H9 (cell line): ENCODE measurements at regions not wholly inside any gene's neighbourhood (a gene's known extent, or its start where the extent isn't known, plus 50 kb on each side); places are given as distances from the start of the nearest gene placed in this dataset.

Experiments used
- DNase-seq: peaks from one replicate; pipeline ENCODE4 v3.0.0-alpha.2; 2017
- H2AFZ ChIP-seq: one replicate; pipeline ENCODE4 v1.6.1; 2013; ENCODE audit warnings: mild to moderate bottlenecking, low read length, control low read depth, moderate library complexity
- H2AK5ac ChIP-seq: 2 replicates; pipeline ENCODE4 v1.6.1; 2013; ENCODE audit warnings: low read length, control low read depth, mixed read lengths; ENCODE audit not compliant: insufficient read length
- H2BK120ac ChIP-seq: one replicate; pipeline ENCODE4 v1.6.1; 2013; ENCODE audit warnings: low read depth, mild to moderate bottlenecking, low read length, control low read depth, inconsistent platforms; ENCODE audit not compliant: poor library complexity, severe bottlenecking
- H2BK12ac ChIP-seq: 2 replicates; pipeline ENCODE4 v1.6.1; 2013; ENCODE audit warnings: low read length, control low read depth, mixed read lengths, low read depth; ENCODE audit not compliant: insufficient read length
- H2BK15ac ChIP-seq: 2 replicates; pipeline ENCODE4 v1.6.1; 2013; ENCODE audit warnings: low read depth, low read length, control low read depth
- H2BK20ac ChIP-seq: one replicate; pipeline ENCODE4 v1.6.1; 2013; ENCODE audit warnings: low read depth, mild to moderate bottlenecking, low read length, control low read depth, inconsistent platforms; ENCODE audit not compliant: poor library complexity, severe bottlenecking
- H2BK5ac ChIP-seq: 2 replicates; pipeline ENCODE4 v1.6.1; 2013; ENCODE audit warnings: low read length, control low read depth, mixed read lengths; ENCODE audit not compliant: insufficient read length
- H3K14ac ChIP-seq: 2 replicates; pipeline ENCODE4 v1.6.1; 2013; ENCODE audit warnings: low read length, control low read depth; ENCODE audit not compliant: insufficient read depth
- H3K18ac ChIP-seq: 2 replicates; pipeline ENCODE4 v1.6.1; 2013; ENCODE audit warnings: low read depth, mild to moderate bottlenecking, mixed read lengths, low read length, control low read depth; ENCODE audit not compliant: insufficient read length
- H3K23ac ChIP-seq: 2 replicates; pipeline ENCODE4 v1.6.1; 2013; ENCODE audit warnings: low read length, control low read depth, mixed read lengths, low read depth; ENCODE audit not compliant: insufficient read length
- H3K23me2 ChIP-seq: 2 replicates; pipeline ENCODE4 v1.6.1; 2013; ENCODE audit warnings: low read depth, mild to moderate bottlenecking, mixed read lengths, low read length, control low read depth; ENCODE audit not compliant: insufficient read length, poor library complexity, severe bottlenecking
- H3K27ac ChIP-seq: 2 replicates; pipeline ENCODE4 v1.5.1; 2013; ENCODE audit warnings: low read length, control low read depth, mixed read lengths, low read depth; ENCODE audit not compliant: insufficient read length
- H3K27me3 ChIP-seq: 2 replicates; pipeline ENCODE4 v1.6.1; 2013; ENCODE audit warnings: low read length, control low read depth, inconsistent platforms; ENCODE audit not compliant: insufficient read depth
- H3K4ac ChIP-seq: 2 replicates; pipeline ENCODE4 v1.6.1; 2013; ENCODE audit warnings: low read depth, mild to moderate bottlenecking, control low read depth, inconsistent platforms, low read length, moderate library complexity
- H3K4me1 ChIP-seq: 2 replicates; pipeline ENCODE4 v1.6.1; 2013; ENCODE audit warnings: low read length, control low read depth, inconsistent platforms; ENCODE audit not compliant: insufficient read depth
- H3K4me2 ChIP-seq: 2 replicates; pipeline ENCODE4 v1.6.1; 2013; ENCODE audit warnings: low read length, control low read depth, mixed read lengths; ENCODE audit not compliant: insufficient read length, insufficient read depth
- H3K56ac ChIP-seq: 2 replicates; pipeline ENCODE4 v1.6.1; 2013; ENCODE audit warnings: low read depth, mild to moderate bottlenecking, mixed read lengths, low read length, control low read depth; ENCODE audit not compliant: insufficient read length
- H3K79me1 ChIP-seq: 2 replicates; pipeline ENCODE4 v1.6.1; 2013; ENCODE audit warnings: low read depth, mild to moderate bottlenecking, moderate library complexity, low read length, control low read depth, inconsistent platforms; ENCODE audit not compliant: insufficient read depth, poor library complexity, severe bottlenecking
- H3K79me2 ChIP-seq: 2 replicates; pipeline ENCODE4 v1.6.1; 2013; ENCODE audit warnings: low read length, control low read depth, inconsistent platforms; ENCODE audit not compliant: insufficient read depth
- H3K9ac ChIP-seq: 2 replicates; pipeline ENCODE4 v1.6.1; 2013; ENCODE audit warnings: low read length, control low read depth, mixed read lengths; ENCODE audit not compliant: insufficient read length; ENCODE audit errors: extremely low read depth
- H3K9me3 ChIP-seq: one replicate; pipeline ENCODE4 v1.6.1; 2013; ENCODE audit warnings: low read depth, low read length, inconsistent platforms; ENCODE audit not compliant: control insufficient read depth
- H3T11ph ChIP-seq: one replicate; pipeline ENCODE4 v1.6.1; 2013; ENCODE audit warnings: mild to moderate bottlenecking, low read length, control low read depth, inconsistent platforms
- H4K20me1 ChIP-seq: one replicate; pipeline ENCODE4 v1.6.1; 2013; ENCODE audit not compliant: control insufficient read depth, insufficient read length, insufficient read depth
- H4K5ac ChIP-seq: 2 replicates; pipeline ENCODE4 v1.6.1; 2013; ENCODE audit warnings: low read depth, mild to moderate bottlenecking, mixed read lengths, low read length, control low read depth; ENCODE audit not compliant: insufficient read length
- H4K8ac ChIP-seq: replicated peaks from 2 replicates; pipeline ENCODE4 v1.6.1; 2013; ENCODE audit warnings: low read length, control low read depth, mixed read lengths, low read depth; ENCODE audit not compliant: insufficient read length
- H4K91ac ChIP-seq: 2 replicates; pipeline ENCODE4 v1.6.1; 2013; ENCODE audit warnings: low read depth, mild to moderate bottlenecking, moderate library complexity, mixed read lengths, low read length, control low read depth; ENCODE audit not compliant: insufficient read length
- H3K27ac Mint-ChIP-seq, 3 experiments: 2 replicates in 2 of 3; 3 replicates in 1 of 3; pipeline ENCODE4 v1.8.0; 2020 to 2021; ENCODE audit warnings: mixed read lengths in 3 of 3, mild to moderate bottlenecking in 1 of 3, moderate library complexity in 1 of 3
- H3K27me3 Mint-ChIP-seq: 2 replicates; pipeline ENCODE4 v1.8.0; 2021; ENCODE audit warnings: low read depth, mild to moderate bottlenecking, moderate library complexity, mixed read lengths
- H3K36me3 Mint-ChIP-seq, 3 experiments: 2 replicates in 2 of 3; 3 replicates in 1 of 3; pipeline ENCODE4 v1.8.0; 2020 to 2021; ENCODE audit warnings: low read depth in 3 of 3, mixed read lengths in 3 of 3; ENCODE audit not compliant: insufficient read depth in 1 of 3
- H3K4me1 Mint-ChIP-seq, 2 experiments: 2 replicates each; pipeline ENCODE4 v1.8.0; 2020; ENCODE audit warnings: mixed read lengths in 2 of 2
- H3K4me3 Mint-ChIP-seq, 2 experiments: 2 replicates in 1 of 2; 3 replicates in 1 of 2; pipeline ENCODE4 v1.8.0; 2020 to 2021; ENCODE audit warnings: mild to moderate bottlenecking in 2 of 2, mixed read lengths in 2 of 2, moderate library complexity in 1 of 2
- H3K9me3 Mint-ChIP-seq, 2 experiments: 2 replicates in 1 of 2; 3 replicates in 1 of 2; pipeline ENCODE4 v1.8.0; 2020; ENCODE audit warnings: mild to moderate bottlenecking in 2 of 2, mixed read lengths in 2 of 2, moderate library complexity in 1 of 2
- CTCF ChIP-seq: fragments of 200-600 bp; sonication (generic); conservative IDR thresholded peaks from 3 replicates; pipeline ENCODE4 v1.8.0; 2021; ENCODE audit warnings: antibody characterized with exemption, mild to moderate bottlenecking

GRCh38 chr2:121010998-121011397 is 274.0 kb downstream of the TFCP2L1 start:
- H4K20me1 ChIP-seq: no peaks in the 10 kb centered on the region
- H3K36me3 Mint-ChIP-seq: no peaks in the 10 kb centered on the region

More at GRCh38 chr2:121010998-121011397, 274.0 kb downstream of the TFCP2L1 start:
- Histone ChIP-seq H3K9me3 (no peaks in the 10 kb centered on the region), H3K79me2 (no peaks in the 10 kb centered on the region), H4K8ac (no peak overlapping the region), H3K27ac (no peak overlapping the region), H2AK5ac (no peak overlapping the region), H3K18ac (no peak overlapping the region), H3K79me1 (no peaks in the 10 kb centered on the region), H2BK12ac (no peak overlapping the region), H3K4me2 (no peak overlapping the region), H3K27me3 (no peaks in the 10 kb centered on the region), H3K23ac (no peak overlapping the region), H2BK20ac (no peak overlapping the region), H4K5ac (no peak overlapping the region), H2AFZ (no peak overlapping the region), H3K23me2 (no peaks in the 10 kb centered on the region), H3K14ac (no peak overlapping the region), H2BK5ac (no peak overlapping the region), H3T11ph (no peak overlapping the region), H3K56ac (no peak overlapping the region), H2BK15ac (no peak overlapping the region), H3K4ac (no peak overlapping the region), H3K9ac (no peak overlapping the region), H4K91ac (no peak overlapping the region), H3K4me1 (no peaks in the 10 kb centered on the region), H2BK120ac (no peak overlapping the region)
- Mint-ChIP-seq H3K27me3 (peaks cover 50% of the 10 kb centered on the region), H3K4me1 (peaks cover 7 to 8% of the 10 kb centered on the region in 2 experiments; a peak in 3 of 4 replicates), H3K27ac (no peak overlapping the region), H3K4me3 (no peak overlapping the region), H3K9me3 (peaks cover 0 to 15% of the 10 kb centered on the region in 2 experiments; a peak in 3 of 5 replicates)
- no peak for DNase-seq
- TF ChIP-seq CTCF: no peak
